GM23338 (cell line): ENCODE measurements at regions not wholly inside any gene's neighbourhood (a gene's known extent, or its start where the extent isn't known, plus 50 kb on each side); places are given as distances from the start of the nearest gene placed in this dataset.

ENCODE experiments used
- ATAC-seq: fragments of 200-7000 bp; cut with Tn5 transposase; 3 replicates; pipeline ENCODE4 v1.9.1; 2020
- DNase-seq: peaks from one replicate; pipeline ENCODE4 v3.0.0-alpha.2; 2015; ENCODE audit warnings: low spot score
- H2AFZ ChIP-seq: fragments of 200-600 bp; sonication (generic); 2 replicates; pipeline ENCODE4 v1.8.0; 2016; ENCODE audit warnings: antibody characterized with exemption, mild to moderate bottlenecking, moderate library complexity
- H3F3A ChIP-seq: fragments of 200-600 bp; sonication (generic); replicated peaks from 2 replicates; pipeline ENCODE4 v1.8.0; 2017; ENCODE audit warnings: antibody characterized with exemption, mixed run types, low read depth
- H3K27ac ChIP-seq: fragments of 200-600 bp; sonication (generic); 2 replicates; pipeline ENCODE4 v1.6.1; 2016; ENCODE audit warnings: low read depth
- H3K27me3 ChIP-seq: fragments of 200-600 bp; sonication (generic); 2 replicates; pipeline ENCODE4 v1.8.0; 2016; ENCODE audit warnings: mild to moderate bottlenecking, mixed run types, moderate library complexity; ENCODE audit not compliant: insufficient read depth
- H3K36me3 ChIP-seq: fragments of 200-600 bp; sonication (generic); 2 replicates; pipeline ENCODE4 v1.8.0; 2016; ENCODE audit warnings: mild to moderate bottlenecking; ENCODE audit not compliant: insufficient read depth
- H3K4me1 ChIP-seq: fragments of 200-600 bp; sonication (generic); 2 replicates; pipeline ENCODE4 v1.8.0; 2016; ENCODE audit warnings: mild to moderate bottlenecking, moderate library complexity; ENCODE audit not compliant: insufficient read depth
- H3K4me2 ChIP-seq: fragments of 200-600 bp; sonication (generic); 2 replicates; pipeline ENCODE4 v1.7.1; 2017; ENCODE audit warnings: mixed run types
- H3K4me3 ChIP-seq: fragments of 200-600 bp; sonication (generic); 2 replicates; pipeline ENCODE4 v1.6.1; 2016; ENCODE audit warnings: mixed run types
- H3K79me2 ChIP-seq: fragments of 200-600 bp; sonication (generic); replicated peaks from 2 replicates; pipeline ENCODE4 v1.8.0; 2017; ENCODE audit warnings: mild to moderate bottlenecking; ENCODE audit not compliant: insufficient read depth
- H3K9me2 ChIP-seq: fragments of 200-600 bp; sonication (generic); 2 replicates; pipeline ENCODE4 v1.8.0; 2017; ENCODE audit not compliant: insufficient read depth
- H4K20me1 ChIP-seq: fragments of 200-600 bp; sonication (generic); replicated peaks from 2 replicates; pipeline ENCODE4 v1.8.0; 2017; ENCODE audit warnings: mild to moderate bottlenecking; ENCODE audit not compliant: insufficient read depth
- H3K27ac Mint-ChIP-seq: 2 replicates; pipeline ENCODE4 v1.8.0; 2020; ENCODE audit warnings: inconsistent platforms, mild to moderate bottlenecking, moderate library complexity, mixed read lengths
- H3K27me3 Mint-ChIP-seq: 3 replicates; pipeline ENCODE4 v1.8.0; 2022; ENCODE audit warnings: low read depth, mild to moderate bottlenecking, moderate library complexity, mixed read lengths, inconsistent platforms; ENCODE audit not compliant: insufficient read depth, poor library complexity
- H3K36me3 Mint-ChIP-seq: 3 replicates; pipeline ENCODE4 v1.8.0; 2021; ENCODE audit warnings: low read depth, mild to moderate bottlenecking, inconsistent platforms, moderate library complexity, mixed read lengths
- H3K4me1 Mint-ChIP-seq: 3 replicates; pipeline ENCODE4 v1.8.0; 2020; ENCODE audit warnings: mild to moderate bottlenecking, inconsistent platforms, mixed read lengths
- H3K4me3 Mint-ChIP-seq: 3 replicates; pipeline ENCODE4 v1.8.0; 2021; ENCODE audit warnings: moderate library complexity, mild to moderate bottlenecking, inconsistent platforms, mixed read lengths
- H3K9me3 Mint-ChIP-seq: 3 replicates; pipeline ENCODE4 v1.8.0; 2020; ENCODE audit warnings: moderate library complexity, mild to moderate bottlenecking, inconsistent platforms, mixed read lengths
- CREB1 ChIP-seq: fragments of 250-450 bp; sonication (Bioruptor Pico); IDR thresholded peaks from 2 replicates; pipeline ENCODE4 v1.5.0; 2020; ENCODE audit warnings: low read depth, mild to moderate bottlenecking, moderate library complexity
- ETS1 ChIP-seq: IDR thresholded peaks from 2 replicates; pipeline ENCODE4 v1.6.1; 2016; ENCODE audit warnings: antibody characterized with exemption
- EZH2 ChIP-seq: fragments of 200-600 bp; sonication (generic); IDR thresholded peaks from one replicate; pipeline ENCODE4 v1.8.0; 2017; ENCODE audit warnings: antibody characterized with exemption, mild to moderate bottlenecking, low read depth; ENCODE audit not compliant: unreplicated experiment
- EZH2phosphoT487 ChIP-seq: fragments of 200-600 bp; sonication (generic); IDR thresholded peaks from one replicate; pipeline ENCODE4 v1.8.1; 2018; ENCODE audit warnings: antibody characterized with exemption; ENCODE audit not compliant: unreplicated experiment
- JUNB ChIP-seq: IDR thresholded peaks from one replicate; pipeline ENCODE4 v1.6.1; 2016; ENCODE audit warnings: antibody characterized with exemption; ENCODE audit not compliant: unreplicated experiment
- NANOG ChIP-seq: IDR thresholded peaks from 2 replicates; pipeline ENCODE4 v1.6.1; 2016; ENCODE audit warnings: antibody characterized with exemption, borderline replicate concordance
- POLR2AphosphoS5 ChIP-seq: IDR thresholded peaks from 2 replicates; pipeline ENCODE4 v1.6.1; 2016; ENCODE audit warnings: antibody characterized with exemption, low read depth
- REST ChIP-seq: IDR thresholded peaks from one replicate; pipeline ENCODE4 v1.6.1; 2018; ENCODE audit warnings: antibody characterized with exemption; ENCODE audit not compliant: unreplicated experiment
- STAT1 ChIP-seq: IDR thresholded peaks from one replicate; pipeline ENCODE4 v1.6.1; 2016; ENCODE audit warnings: antibody characterized with exemption; ENCODE audit not compliant: unreplicated experiment
- ZNF331 ChIP-seq: fragments of 250-450 bp; sonication (Bioruptor Pico); IDR thresholded peaks from 2 replicates; pipeline ENCODE4 v1.5.0; 2020; ENCODE audit warnings: low read depth, mild to moderate bottlenecking, moderate library complexity
- TF ChIP-seq, protein P1 (sequence below), 2 experiments: fragments of 200-600 bp in 1 of 2; sonication (generic) in 1 of 2; conservative IDR thresholded peaks; 2 replicates each; pipeline versions ENCODE4 v1.5.1 to v1.6.1; 2016 to 2017; ENCODE audit warnings: antibody characterized with exemption in 2 of 2, low read depth in 2 of 2, mild to moderate bottlenecking in 2 of 2, moderate library complexity in 1 of 2
- TF ChIP-seq, protein P2 (sequence below): fragments of 250-450 bp; sonication (Bioruptor Pico); IDR thresholded peaks from 2 replicates; pipeline ENCODE4 v1.5.0; 2020; ENCODE audit warnings: mild to moderate bottlenecking, moderate library complexity

DNA sequence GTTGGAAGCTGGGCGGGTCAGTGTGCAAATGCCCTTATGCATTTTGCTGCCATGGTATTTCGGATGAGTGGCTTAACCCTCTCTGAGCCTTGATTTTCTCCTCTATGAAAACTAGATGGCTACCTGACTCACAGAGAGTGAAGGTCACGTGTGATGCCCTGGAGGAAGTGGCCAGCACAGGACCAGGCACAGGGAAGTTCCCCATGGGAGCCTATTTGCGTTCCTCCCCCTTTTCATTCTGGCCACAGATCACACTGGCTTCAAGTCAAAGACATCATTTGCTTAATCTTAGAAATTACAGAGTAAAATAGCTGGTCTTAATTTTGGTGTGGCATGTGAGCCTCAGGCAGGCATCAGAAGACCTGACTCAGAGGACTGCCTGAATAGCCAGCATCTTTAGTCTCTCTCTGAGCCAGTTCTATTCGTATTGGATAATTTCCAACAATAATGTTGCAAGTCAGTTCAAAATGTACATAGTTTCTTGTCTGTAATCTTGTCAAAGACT lies 57.6 kb upstream of the CD302 start:
- H3K4me1 ChIP-seq: peaks cover 7% of the 10 kb centered on the region; the same call in 1 of the 2 replicates
- H3K36me3 Mint-ChIP-seq: no peaks in the 10 kb centered on the region
- no peak for TF ChIP-seq NANOG
- no peak for TF ChIP-seq POLR2AphosphoS5
- TF ChIP-seq EZH2: no peak
- TF ChIP-seq, protein P1, sequence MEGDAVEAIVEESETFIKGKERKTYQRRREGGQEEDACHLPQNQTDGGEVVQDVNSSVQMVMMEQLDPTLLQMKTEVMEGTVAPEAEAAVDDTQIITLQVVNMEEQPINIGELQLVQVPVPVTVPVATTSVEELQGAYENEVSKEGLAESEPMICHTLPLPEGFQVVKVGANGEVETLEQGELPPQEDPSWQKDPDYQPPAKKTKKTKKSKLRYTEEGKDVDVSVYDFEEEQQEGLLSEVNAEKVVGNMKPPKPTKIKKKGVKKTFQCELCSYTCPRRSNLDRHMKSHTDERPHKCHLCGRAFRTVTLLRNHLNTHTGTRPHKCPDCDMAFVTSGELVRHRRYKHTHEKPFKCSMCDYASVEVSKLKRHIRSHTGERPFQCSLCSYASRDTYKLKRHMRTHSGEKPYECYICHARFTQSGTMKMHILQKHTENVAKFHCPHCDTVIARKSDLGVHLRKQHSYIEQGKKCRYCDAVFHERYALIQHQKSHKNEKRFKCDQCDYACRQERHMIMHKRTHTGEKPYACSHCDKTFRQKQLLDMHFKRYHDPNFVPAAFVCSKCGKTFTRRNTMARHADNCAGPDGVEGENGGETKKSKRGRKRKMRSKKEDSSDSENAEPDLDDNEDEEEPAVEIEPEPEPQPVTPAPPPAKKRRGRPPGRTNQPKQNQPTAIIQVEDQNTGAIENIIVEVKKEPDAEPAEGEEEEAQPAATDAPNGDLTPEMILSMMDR (conservative IDR thresholded peaks at IDR 0.05; ENCODE audit: low read depth in 2 of 2): no peak
- TF ChIP-seq EZH2phosphoT487: no peak
- no peak for TF ChIP-seq STAT1
- no peak for TF ChIP-seq JUNB
- TF ChIP-seq, protein P2, sequence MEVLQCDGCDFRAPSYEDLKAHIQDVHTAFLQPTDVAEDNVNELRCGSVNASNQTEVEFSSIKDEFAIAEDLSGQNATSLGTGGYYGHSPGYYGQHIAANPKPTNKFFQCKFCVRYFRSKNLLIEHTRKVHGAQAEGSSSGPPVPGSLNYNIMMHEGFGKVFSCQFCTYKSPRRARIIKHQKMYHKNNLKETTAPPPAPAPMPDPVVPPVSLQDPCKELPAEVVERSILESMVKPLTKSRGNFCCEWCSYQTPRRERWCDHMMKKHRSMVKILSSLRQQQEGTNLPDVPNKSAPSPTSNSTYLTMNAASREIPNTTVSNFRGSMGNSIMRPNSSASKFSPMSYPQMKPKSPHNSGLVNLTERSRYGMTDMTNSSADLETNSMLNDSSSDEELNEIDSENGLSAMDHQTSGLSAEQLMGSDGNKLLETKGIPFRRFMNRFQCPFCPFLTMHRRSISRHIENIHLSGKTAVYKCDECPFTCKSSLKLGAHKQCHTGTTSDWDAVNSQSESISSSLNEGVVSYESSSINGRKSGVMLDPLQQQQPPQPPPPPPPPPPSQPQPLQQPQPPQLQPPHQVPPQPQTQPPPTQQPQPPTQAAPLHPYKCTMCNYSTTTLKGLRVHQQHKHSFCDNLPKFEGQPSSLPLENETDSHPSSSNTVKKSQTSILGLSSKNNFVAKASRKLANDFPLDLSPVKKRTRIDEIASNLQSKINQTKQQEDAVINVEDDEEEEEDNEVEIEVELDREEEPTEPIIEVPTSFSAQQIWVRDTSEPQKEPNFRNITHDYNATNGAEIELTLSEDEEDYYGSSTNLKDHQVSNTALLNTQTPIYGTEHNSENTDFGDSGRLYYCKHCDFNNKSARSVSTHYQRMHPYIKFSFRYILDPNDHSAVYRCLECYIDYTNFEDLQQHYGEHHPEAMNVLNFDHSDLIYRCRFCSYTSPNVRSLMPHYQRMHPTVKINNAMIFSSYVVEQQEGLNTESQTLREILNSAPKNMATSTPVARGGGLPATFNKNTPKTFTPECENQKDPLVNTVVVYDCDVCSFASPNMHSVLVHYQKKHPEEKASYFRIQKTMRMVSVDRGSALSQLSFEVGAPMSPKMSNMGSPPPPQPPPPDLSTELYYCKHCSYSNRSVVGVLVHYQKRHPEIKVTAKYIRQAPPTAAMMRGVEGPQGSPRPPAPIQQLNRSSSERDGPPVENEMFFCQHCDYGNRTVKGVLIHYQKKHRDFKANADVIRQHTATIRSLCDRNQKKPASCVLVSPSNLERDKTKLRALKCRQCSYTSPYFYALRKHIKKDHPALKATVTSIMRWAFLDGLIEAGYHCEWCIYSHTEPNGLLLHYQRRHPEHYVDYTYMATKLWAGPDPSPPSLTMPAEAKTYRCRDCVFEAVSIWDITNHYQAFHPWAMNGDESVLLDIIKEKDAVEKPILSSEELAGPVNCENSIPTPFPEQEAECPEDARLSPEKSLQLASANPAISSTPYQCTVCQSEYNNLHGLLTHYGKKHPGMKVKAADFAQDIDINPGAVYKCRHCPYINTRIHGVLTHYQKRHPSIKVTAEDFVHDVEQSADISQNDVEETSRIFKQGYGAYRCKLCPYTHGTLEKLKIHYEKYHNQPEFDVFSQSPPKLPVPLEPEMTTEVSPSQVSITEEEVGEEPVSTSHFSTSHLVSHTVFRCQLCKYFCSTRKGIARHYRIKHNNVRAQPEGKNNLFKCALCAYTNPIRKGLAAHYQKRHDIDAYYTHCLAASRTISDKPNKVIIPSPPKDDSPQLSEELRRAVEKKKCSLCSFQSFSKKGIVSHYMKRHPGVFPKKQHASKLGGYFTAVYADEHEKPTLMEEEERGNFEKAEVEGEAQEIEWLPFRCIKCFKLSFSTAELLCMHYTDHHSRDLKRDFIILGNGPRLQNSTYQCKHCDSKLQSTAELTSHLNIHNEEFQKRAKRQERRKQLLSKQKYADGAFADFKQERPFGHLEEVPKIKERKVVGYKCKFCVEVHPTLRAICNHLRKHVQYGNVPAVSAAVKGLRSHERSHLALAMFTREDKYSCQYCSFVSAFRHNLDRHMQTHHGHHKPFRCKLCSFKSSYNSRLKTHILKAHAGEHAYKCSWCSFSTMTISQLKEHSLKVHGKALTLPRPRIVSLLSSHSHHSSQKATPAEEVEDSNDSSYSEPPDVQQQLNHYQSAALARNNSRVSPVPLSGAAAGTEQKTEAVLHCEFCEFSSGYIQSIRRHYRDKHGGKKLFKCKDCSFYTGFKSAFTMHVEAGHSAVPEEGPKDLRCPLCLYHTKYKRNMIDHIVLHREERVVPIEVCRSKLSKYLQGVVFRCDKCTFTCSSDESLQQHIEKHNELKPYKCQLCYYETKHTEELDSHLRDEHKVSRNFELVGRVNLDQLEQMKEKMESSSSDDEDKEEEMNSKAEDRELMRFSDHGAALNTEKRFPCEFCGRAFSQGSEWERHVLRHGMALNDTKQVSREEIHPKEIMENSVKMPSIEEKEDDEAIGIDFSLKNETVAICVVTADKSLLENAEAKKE (CRISPR knock-in tag): no peak
- TF ChIP-seq ETS1: no peak
- no peak for TF ChIP-seq CREB1 (CRISPR knock-in tag)
- TF ChIP-seq ZNF331 (CRISPR knock-in tag): no peak
- no peak for TF ChIP-seq REST
- no peaks in the 10 kb centered on the region for H3K9me3 Mint-ChIP-seq
- H2AFZ ChIP-seq: no peak overlapping the region
- DNase-seq (no peak), ATAC-seq (no peak)
- H4K20me1 ChIP-seq: no peaks in the 10 kb centered on the region
- H3K4me3 ChIP-seq: no peak overlapping the region
- H3K4me2 ChIP-seq: no peak overlapping the region
- no peaks in the 10 kb centered on the region for H3K79me2 ChIP-seq
- H3K27me3 Mint-ChIP-seq: no peaks in the 10 kb centered on the region
- H3F3A ChIP-seq: no peaks in the 10 kb centered on the region
- no peaks in the 10 kb centered on the region for H3K36me3 ChIP-seq
- peaks cover 11% of the 10 kb centered on the region; the same call in 2 of the 3 replicates for H3K4me1 Mint-ChIP-seq
- no peak overlapping the region for H3K4me3 Mint-ChIP-seq
- no peaks in the 10 kb centered on the region for H3K27me3 ChIP-seq
- no peaks in the 10 kb centered on the region for H3K9me2 ChIP-seq
- no peak overlapping the region for H3K27ac ChIP-seq
- H3K27ac Mint-ChIP-seq: no peak overlapping the region
